Neural crest cell (in vitro differentiated cells): ENCODE measurements at regions not wholly inside any gene's neighbourhood (a gene's known extent, or its start where the extent isn't known, plus 50 kb on each side); places are given as distances from the start of the nearest gene placed in this dataset.

ENCODE experiments used
- DNase-seq: peaks from one replicate; pipeline ENCODE4 v3.0.0; 2021; ENCODE audit warnings: low read depth, mixed read lengths, low spot score
- H3K27ac Mint-ChIP-seq: one replicate; pipeline ENCODE4 v1.8.0; 2021; ENCODE audit warnings: mild to moderate bottlenecking, mixed read lengths; ENCODE audit not compliant: unreplicated experiment
- H3K27me3 Mint-ChIP-seq: 2 replicates; pipeline ENCODE4 v1.8.0; 2021; ENCODE audit warnings: low read depth, mild to moderate bottlenecking, mixed read lengths
- H3K36me3 Mint-ChIP-seq: 2 replicates; pipeline ENCODE4 v1.8.0; 2021; ENCODE audit warnings: low read depth, mild to moderate bottlenecking, mixed read lengths
- H3K4me1 Mint-ChIP-seq: 2 replicates; pipeline ENCODE4 v1.8.0; 2021; ENCODE audit warnings: mixed read lengths
- H3K4me3 Mint-ChIP-seq: one replicate; pipeline ENCODE4 v1.8.0; 2021; ENCODE audit warnings: mild to moderate bottlenecking, mixed read lengths
- H3K9me3 Mint-ChIP-seq: 2 replicates; pipeline ENCODE4 v1.8.0; 2021; ENCODE audit warnings: mixed read lengths
- CTCF ChIP-seq: fragments of 200-600 bp; sonication (generic); conservative IDR thresholded peaks from 2 replicates; pipeline ENCODE4 v1.5.0; 2021; ENCODE audit warnings: antibody characterized with exemption, mild to moderate bottlenecking

GRCh38 chr21:41667136-41667535 is 99.7 kb downstream of the RIPK4 start:
- H3K27me3 Mint-ChIP-seq, result no peaks in the 10 kb centered on the region
- H3K4me1 Mint-ChIP-seq, result peaks cover 16% of the 10 kb centered on the region
- no peak for TF ChIP-seq CTCF
- DNase-seq, result no peak
- H3K4me3 Mint-ChIP-seq, result no peak overlapping the region
- H3K9me3 Mint-ChIP-seq, result no peaks in the 10 kb centered on the region
- H3K27ac Mint-ChIP-seq, result no peak overlapping the region
- H3K36me3 Mint-ChIP-seq, result no peaks in the 10 kb centered on the region

DNA sequence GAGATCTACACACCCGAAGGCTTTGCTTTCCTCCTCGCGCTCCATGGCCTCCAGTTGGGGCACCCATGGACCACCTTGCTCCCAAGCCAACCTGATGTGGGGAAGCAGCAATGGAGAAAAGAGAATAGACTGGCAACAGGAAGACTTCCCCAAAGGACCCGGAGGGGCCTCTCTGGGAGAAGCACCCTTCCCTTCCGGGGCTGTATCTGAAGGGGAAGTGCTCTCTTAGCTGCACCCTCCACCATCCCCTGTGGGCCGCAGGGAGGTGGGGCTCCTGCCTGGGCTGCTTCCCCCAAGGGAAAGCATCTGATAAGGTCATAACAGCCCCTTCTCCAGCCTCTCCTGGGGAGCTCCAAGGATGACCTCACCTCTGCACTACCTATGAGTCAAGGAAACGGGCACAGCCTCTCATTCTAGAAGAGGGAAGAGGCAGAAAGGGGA is 100.2 kb downstream of the RIPK4 start:
- DNase-seq, result no peak
- Mint-ChIP-seq H3K9me3 (no peaks in the 10 kb centered on the region), H3K27me3 (no peaks in the 10 kb centered on the region), H3K4me1 (peaks cover 16% of the 10 kb centered on the region), H3K27ac (no peak overlapping the region), H3K36me3 (no peaks in the 10 kb centered on the region), H3K4me3 (no peak overlapping the region)
- no peak for TF ChIP-seq CTCF

DNA sequence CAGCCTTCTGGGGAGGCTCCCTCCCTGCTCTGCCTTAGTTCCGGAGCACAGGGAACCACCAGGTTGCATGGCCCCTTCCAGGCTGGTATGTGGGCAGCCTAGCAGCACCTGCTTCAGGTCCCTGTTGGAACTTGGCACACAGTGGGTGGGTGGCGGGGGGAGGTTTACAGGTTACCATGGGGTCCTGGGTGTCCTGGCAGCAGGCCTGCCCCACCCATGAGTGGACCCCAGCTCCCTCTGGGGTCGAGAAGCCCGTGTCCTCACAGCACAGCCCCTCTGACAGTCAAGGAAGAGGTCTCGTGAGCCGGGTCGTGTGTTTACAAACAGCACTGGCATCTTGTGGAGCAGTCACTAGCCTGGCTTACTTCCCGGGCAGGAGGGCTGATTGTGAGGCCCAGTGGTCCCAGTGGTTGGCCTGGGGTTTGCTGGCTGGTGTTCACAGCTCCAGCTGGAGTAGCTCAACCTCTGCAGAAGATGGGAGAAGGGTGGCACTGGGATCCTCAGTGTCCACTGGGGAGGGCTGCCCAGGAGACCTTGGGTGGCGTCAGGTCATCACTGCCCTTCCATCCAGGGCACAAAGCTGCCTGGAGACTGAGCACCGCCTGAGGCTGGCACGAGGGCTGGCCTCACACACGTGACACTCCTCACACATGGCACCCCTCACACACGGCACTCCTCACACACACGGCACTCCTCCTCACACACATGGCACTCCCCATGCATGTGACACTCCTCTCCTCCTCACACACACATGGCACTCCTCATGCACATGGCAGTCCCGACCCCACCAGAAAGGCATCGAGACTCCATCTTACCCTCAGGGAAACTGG is 100.9 kb downstream of the RIPK4 start:
- peaks cover 19% of the 10 kb centered on the region for H3K4me1 Mint-ChIP-seq
- no peak overlapping the region for H3K4me3 Mint-ChIP-seq
- no peaks in the 10 kb centered on the region for H3K36me3 Mint-ChIP-seq
- H3K9me3 Mint-ChIP-seq, result no peaks in the 10 kb centered on the region
- no peak overlapping the region for H3K27ac Mint-ChIP-seq
- DNase-seq, result no peak
- no peaks in the 10 kb centered on the region for H3K27me3 Mint-ChIP-seq
- TF ChIP-seq CTCF, result no peak

GRCh38 chr21:41664881-41665765 is 101.7 kb downstream of the RIPK4 start:
- Mint-ChIP-seq H3K4me1 (peaks cover 23% of the 10 kb centered on the region), H3K4me3 (no peak overlapping the region), H3K9me3 (no peaks in the 10 kb centered on the region), H3K27ac (no peak overlapping the region), H3K27me3 (no peaks in the 10 kb centered on the region), H3K36me3 (no peaks in the 10 kb centered on the region)
- TF ChIP-seq CTCF, result no peak
- no peak for DNase-seq

DNA sequence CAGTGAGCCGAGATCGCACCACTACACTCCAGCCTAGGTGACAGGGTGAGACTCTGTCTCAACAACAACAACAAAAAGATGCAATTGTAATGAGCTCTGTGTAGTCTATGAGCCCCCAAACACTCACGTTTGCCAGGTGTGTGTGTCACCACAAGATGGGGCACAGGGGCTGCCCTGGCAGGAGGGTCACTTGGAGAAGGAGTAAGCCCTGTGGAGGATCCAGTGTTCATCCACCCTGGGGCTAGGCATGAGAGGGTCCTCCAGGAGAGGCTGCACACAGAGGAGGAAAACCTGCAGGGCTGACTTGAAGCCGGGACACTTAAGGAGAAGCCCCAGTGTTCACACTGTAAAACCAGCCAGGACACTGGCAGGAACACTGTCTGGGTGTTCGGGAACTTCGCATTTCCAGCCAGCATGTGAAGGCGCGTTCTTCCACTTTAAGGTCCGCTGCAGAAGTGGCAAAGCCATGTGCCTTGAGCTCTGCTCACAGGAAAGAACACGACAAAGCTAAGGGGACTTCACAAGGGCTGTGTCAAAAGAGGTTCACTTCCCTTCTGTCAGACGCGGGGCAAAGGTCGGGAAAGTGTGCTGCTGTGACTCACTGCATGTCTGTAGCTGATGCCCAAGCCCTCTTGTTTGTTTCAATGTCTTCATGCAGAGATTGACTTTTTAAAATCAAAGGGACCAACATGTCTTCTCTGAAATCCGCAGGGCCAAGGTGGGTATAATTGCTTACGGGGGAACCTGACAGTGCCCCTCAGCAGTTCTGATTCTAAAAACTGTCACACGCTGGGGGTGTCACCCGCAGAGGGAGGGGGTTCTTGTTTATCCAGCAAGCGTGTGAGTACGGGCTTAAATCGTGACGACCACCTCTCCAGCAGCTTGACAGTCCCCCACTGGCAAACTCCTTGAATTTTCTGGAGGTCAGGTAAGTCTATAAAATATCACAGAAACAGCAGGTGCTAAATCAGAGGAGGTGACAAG is 102.8 kb downstream of the RIPK4 start:
- Mint-ChIP-seq H3K4me3 (no peak overlapping the region), H3K9me3 (no peaks in the 10 kb centered on the region), H3K36me3 (no peaks in the 10 kb centered on the region), H3K27ac (no peak overlapping the region), H3K4me1 (peaks cover 23% of the 10 kb centered on the region), H3K27me3 (no peaks in the 10 kb centered on the region)
- no peak for DNase-seq
- no peak for TF ChIP-seq CTCF
